Right lobe of liver (tissue), 6 donors: ENCODE measurements at regions not wholly inside any gene's neighbourhood (a gene's known extent, or its start where the extent isn't known, plus 50 kb on each side); places are given as distances from the start of the nearest gene placed in this dataset.

Experiments used
- ATAC-seq, 4 donors: fragments of 200-7000 bp; cut with Tn5 transposase; one replicate each; pipeline ENCODE4 v1.9.1; 2020; ENCODE audit warnings: mild to moderate bottlenecking in 4 of 4, moderate library complexity in 4 of 4
- DNase-seq, 3 donors: peaks; one replicate each; pipeline ENCODE4 v3.0.0-alpha.2; 2020
- H3K27ac ChIP-seq, 3 donors: fragments of 200-600 bp; one replicate each; pipeline ENCODE4 v1.8.0; 2022
- H3K27me3 ChIP-seq, 2 donors: fragments of 200-600 bp; one replicate each; pipeline ENCODE4 v1.8.0; 2022
- H3K36me3 ChIP-seq, 4 donors: fragments of 200-600 bp; sonication (generic) in 1 of 4; one replicate each; pipeline versions ENCODE4 v1.5.1 to v1.8.0; 2017 to 2022; ENCODE audit warnings: control low read depth in 1 of 4
- H3K4me1 ChIP-seq, 4 donors: fragments of 200-600 bp; sonication (generic) in 1 of 4; one replicate each; pipeline versions ENCODE4 v1.5.1 to v1.8.0; 2017 to 2022; ENCODE audit warnings: control low read depth in 1 of 4
- H3K4me3 ChIP-seq, 3 donors: fragments of 200-600 bp; one replicate each; pipeline ENCODE4 v1.8.0; 2022
- H3K9me3 ChIP-seq, 4 donors: fragments of 200-600 bp; sonication (generic) in 1 of 4; one replicate each; pipeline versions ENCODE4 v1.5.1 to v1.8.0; 2017 to 2022; ENCODE audit warnings: control low read depth in 1 of 4
- POLR2A ChIP-seq: fragments of 450-650 bp; IDR thresholded peaks from one replicate; pipeline ENCODE4 v1.6.1; 2017; ENCODE audit warnings: antibody characterized with exemption, mild to moderate bottlenecking
- WGBS: methylation state at CpG from one replicate; pipeline ENCODE4 v1.1.6; 2018; ENCODE audit warnings: low coverage, low lambda C conversion rate; ENCODE audit not compliant: insufficient coverage; ENCODE audit errors: missing lambda C conversion rate; 5-methylcytosine and 5-hydroxymethylcytosine counted together
- intact Hi-C, 2 donors: fragments of 100-400 bp; cut with DNase I; formaldehyde crosslinking; loops; one replicate each; pipeline versions ENCODE4 v1.11.2 to v1.14.1; 2022
- TF ChIP-seq, protein P1 (sequence below), 4 donors: fragments of 200-600 bp in 3 of 4; fragments of 450-650 bp in 1 of 4; IDR thresholded peaks; one replicate each; pipeline versions ENCODE4 v1.5.1 to v1.8.0; 2016 to 2022; ENCODE audit warnings: antibody characterized with exemption in 4 of 4, mild to moderate bottlenecking in 2 of 4
- donor health status: DM: no; HTN: yes; CAD: no.
- donor health status: DM: no; HTN: no; CAD: no.
- donor health status: DM: no; HTN: no; CAD: no.
- donor health status: DM: no; HTN: yes; CAD: no.
- donor health status: DM: no; HTN: yes; CAD: no.

GRCh38 chr2:5449867-5450266, 242.3 kb upstream of the SOX11 start:
- DNase-seq = no peak
- Histone ChIP-seq H3K4me3 (no peak overlapping the region), H3K27me3 (no peaks in the 10 kb centered on the region), H3K9me3 (no peaks in the 10 kb centered on the region), H3K36me3 (no peaks in the 10 kb centered on the region), H3K27ac (no peak overlapping the region), H3K4me1 (no peaks in the 10 kb centered on the region)
- TF ChIP-seq, protein P1, sequence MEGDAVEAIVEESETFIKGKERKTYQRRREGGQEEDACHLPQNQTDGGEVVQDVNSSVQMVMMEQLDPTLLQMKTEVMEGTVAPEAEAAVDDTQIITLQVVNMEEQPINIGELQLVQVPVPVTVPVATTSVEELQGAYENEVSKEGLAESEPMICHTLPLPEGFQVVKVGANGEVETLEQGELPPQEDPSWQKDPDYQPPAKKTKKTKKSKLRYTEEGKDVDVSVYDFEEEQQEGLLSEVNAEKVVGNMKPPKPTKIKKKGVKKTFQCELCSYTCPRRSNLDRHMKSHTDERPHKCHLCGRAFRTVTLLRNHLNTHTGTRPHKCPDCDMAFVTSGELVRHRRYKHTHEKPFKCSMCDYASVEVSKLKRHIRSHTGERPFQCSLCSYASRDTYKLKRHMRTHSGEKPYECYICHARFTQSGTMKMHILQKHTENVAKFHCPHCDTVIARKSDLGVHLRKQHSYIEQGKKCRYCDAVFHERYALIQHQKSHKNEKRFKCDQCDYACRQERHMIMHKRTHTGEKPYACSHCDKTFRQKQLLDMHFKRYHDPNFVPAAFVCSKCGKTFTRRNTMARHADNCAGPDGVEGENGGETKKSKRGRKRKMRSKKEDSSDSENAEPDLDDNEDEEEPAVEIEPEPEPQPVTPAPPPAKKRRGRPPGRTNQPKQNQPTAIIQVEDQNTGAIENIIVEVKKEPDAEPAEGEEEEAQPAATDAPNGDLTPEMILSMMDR (IDR thresholded peaks at IDR 0.05) = no peak
- intact Hi-C loops = no loop called here
- no peak for ATAC-seq

GRCh38 chr2:5453220-5454050, 238.7 kb upstream of the SOX11 start:
- DNase-seq (no peak), ATAC-seq (peak in 1 of 4 donors; percentile 21)
- TF ChIP-seq, protein P1 (IDR thresholded peaks at IDR 0.05) = no peak
- no peak for TF ChIP-seq POLR2A
- Histone ChIP-seq H3K4me3 (no peak overlapping the region), H3K36me3 (no peaks in the 10 kb centered on the region), H3K9me3 (no peaks in the 10 kb centered on the region), H3K4me1 (no peaks in the 10 kb centered on the region), H3K27ac (no peak overlapping the region), H3K27me3 (no peaks in the 10 kb centered on the region)
- intact Hi-C loops = no loop called here
- 44% methylated on average over 19 of the region's 23 CpGs for WGBS

- H3K9me3 ChIP-seq = no peaks in the 10 kb centered on the region
- intact Hi-C loops = no loop called here
- TF ChIP-seq POLR2A = no peak
- TF ChIP-seq, protein P1 (IDR thresholded peaks at IDR 0.05) = no peak
- no peaks in the 10 kb centered on the region for H3K36me3 ChIP-seq
- H3K4me3 ChIP-seq = no peak overlapping the region
- ATAC-seq (no peak), DNase-seq (no peak)
- WGBS = 41% methylated on average over 4 of the region's 4 CpGs
- H3K27ac ChIP-seq = no peak overlapping the region
- no peaks in the 10 kb centered on the region for H3K27me3 ChIP-seq
- no peaks in the 10 kb centered on the region for H3K4me1 ChIP-seq
These were observed 238.2 kb upstream of the SOX11 start for GRCh38 chr2:5454051-5454390.

DNA sequence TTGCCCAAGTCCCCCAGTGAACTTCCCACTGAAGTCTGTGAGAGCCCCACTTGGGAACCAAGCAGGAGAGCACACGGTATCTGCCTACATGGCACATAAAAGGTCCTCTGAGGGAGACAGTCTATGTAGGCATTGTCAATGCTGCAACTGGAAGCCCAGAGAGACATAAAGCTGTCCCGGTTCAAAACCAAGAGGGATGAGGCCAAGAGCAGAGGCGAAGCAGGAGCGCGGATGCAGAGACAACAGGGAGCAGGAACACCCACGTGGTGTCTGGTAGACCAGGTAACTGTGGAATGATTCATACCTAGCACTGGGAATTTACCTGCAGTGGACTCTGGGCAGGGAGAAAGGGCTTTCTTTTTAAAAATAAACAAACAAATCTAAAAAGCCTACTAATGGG, 233.1 kb upstream of the SOX11 start:
- ATAC-seq (no peak), DNase-seq (no peak)
- 69% methylated on average over 6 of the region's 6 CpGs for WGBS
- no peaks in the 10 kb centered on the region for H3K9me3 ChIP-seq
- TF ChIP-seq POLR2A = no peak
- TF ChIP-seq, protein P1 (IDR thresholded peaks at IDR 0.05) = no peak
- no peaks in the 10 kb centered on the region for H3K36me3 ChIP-seq
- no peaks in the 10 kb centered on the region for H3K27me3 ChIP-seq
- no peaks in the 10 kb centered on the region for H3K4me1 ChIP-seq
- no peak overlapping the region for H3K4me3 ChIP-seq
- H3K27ac ChIP-seq = no peak overlapping the region
- intact Hi-C loops = no loop called here

DNA sequence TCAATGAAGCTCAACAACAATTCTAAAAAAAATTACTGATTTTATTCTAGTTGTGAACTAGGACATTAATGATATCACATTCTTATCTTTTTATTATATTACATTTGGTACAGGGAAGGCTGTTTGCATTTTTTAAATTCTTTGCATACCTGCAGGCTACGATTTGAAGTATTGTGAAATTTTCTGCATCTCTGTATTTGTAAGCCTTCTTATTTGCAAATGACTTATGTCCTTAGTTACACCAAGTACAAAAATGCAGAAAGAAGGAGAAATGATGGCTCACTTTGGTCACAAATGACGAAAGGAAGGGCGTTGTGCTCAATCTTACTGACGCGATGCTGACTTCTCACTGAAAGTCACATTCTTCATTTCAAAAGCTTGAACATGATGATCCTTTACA, 227.5 kb upstream of the SOX11 start:
- no peaks in the 10 kb centered on the region for H3K36me3 ChIP-seq
- TF ChIP-seq, protein P1 (IDR thresholded peaks at IDR 0.05) = no peak
- no peak for TF ChIP-seq POLR2A
- no peaks in the 10 kb centered on the region for H3K27me3 ChIP-seq
- ATAC-seq (no peak), DNase-seq (no peak)
- no peaks in the 10 kb centered on the region for H3K4me1 ChIP-seq
- intact Hi-C loops = no loop called here
- H3K4me3 ChIP-seq = no peak overlapping the region
- 45% methylated on average over 5 of the region's 5 CpGs for WGBS
- no peak overlapping the region for H3K27ac ChIP-seq
- no peaks in the 10 kb centered on the region for H3K9me3 ChIP-seq
